NCI-H2196 treated with DMSO at 0.1 percent for 48 hours (cell line): ENCODE measurements at regions not wholly inside any gene's neighbourhood (a gene's known extent, or its start where the extent isn't known, plus 50 kb on each side); places are given as distances from the start of the nearest gene placed in this dataset.

Source experiments
- DNase-seq: peaks from one replicate; lab custom pipeline; 2025; ENCODE audit not compliant: unreplicated experiment; lab: John Stamatoyannopoulos, UW

- DNase-seq = no peak
Measured at GRCh38 chr1:234726359-234726943, 116.5 kb upstream of the IRF2BP2 start.

GRCh38 chr1:234725177-234726132 lies 115.5 kb upstream of the IRF2BP2 start:
- no peak for DNase-seq

- DNase-seq = peak; percentile 80
Measured at GRCh38 chr1:234724516-234725176, 114.7 kb upstream of the IRF2BP2 start.

DNA sequence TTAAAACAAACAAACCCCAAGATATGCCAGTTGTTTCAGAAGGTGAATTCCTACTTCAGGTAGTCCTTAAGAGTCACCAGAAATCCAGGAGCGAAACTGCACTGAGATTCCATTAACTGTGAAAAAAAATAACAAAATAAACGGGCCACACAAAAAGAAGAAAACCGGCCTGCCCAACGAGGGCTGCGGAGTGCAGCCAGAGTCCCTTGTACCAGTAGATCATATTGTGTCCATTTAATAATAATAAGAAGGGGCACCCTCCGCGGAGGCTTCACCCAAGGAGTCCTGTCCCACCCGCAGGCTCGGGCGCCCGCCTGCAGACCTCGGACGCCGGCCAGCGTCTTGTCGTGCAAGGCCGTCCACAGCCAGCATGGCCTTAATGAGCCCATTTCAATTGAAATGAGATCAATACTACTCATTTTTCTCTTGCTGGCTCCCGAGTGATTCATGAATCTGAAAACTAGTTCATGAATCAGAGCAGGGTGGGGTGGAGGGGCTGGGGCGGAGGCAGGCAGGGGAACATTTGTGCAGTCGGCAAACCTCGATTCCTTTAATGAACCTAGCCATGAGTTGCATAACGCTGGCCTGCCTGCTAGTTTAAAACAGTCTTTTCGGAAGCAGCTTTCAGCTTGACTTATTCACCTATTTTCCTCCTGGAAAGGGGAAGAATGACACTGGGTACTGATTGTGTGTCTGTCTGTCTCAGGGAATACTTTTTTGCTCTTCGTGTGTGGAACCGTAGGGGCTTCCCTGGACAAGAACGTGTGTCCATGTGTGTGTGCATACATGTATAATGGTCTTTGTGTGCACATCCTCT lies 113.1 kb upstream of the IRF2BP2 start:
- DNase-seq = no peak

DNA sequence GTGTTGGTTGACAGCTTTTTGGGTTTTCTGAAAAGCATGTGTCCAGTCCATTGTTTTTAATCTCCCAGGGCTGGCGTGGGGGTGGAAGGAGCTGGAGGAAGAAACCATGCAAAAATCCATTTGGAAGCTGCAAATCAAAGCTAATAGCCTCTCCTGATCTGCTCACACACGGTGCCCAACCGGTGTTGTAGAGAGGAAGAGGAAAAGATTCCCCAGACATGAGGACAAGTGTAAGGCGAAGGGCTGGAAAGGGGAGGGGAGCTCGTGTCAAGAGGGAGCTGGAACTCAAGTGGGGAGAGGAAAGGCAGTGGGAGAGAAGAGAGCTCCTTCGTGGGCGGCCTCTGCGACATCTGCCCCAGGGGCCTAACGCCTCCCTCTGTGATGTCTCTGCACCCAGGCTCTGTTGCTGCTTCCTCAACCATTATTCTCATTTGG lies 112.3 kb upstream of the IRF2BP2 start:
- no peak for DNase-seq

GRCh38 chr1:234721476-234722269 lies 111.7 kb upstream of the IRF2BP2 start:
- no peak for DNase-seq

- no peak for DNase-seq
Measured at GRCh38 chr1:234720709-234721441, 110.9 kb upstream of the IRF2BP2 start.

GRCh38 chr1:234719454-234720251 lies 109.7 kb upstream of the IRF2BP2 start:
- DNase-seq = no peak

- no peak for DNase-seq
Measured at GRCh38 chr1:234718496-234719453, 108.8 kb upstream of the IRF2BP2 start.

DNA sequence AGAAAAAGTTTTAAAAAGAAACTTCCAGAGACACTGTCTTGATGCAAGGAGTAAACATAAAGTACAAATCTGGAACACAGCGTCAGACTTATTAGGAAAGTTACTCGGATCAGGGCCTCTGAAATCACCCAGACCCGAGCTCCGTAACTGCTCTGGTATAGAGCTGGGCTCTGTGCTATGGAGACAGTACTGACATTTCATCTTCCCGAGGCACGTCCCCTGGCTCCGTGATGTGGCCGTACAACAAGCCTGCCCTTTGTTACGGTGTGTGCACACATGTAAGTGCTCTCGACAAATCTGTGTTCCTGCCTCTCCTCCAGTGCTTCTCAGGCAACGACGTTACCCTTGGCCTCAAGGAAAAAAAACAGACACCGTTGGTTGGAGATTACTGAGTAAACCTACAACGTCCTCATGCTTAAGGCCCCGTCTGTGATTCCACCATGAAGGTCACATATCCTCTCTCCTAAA lies 107.0 kb upstream of the IRF2BP2 start:
- no peak for DNase-seq

DNA sequence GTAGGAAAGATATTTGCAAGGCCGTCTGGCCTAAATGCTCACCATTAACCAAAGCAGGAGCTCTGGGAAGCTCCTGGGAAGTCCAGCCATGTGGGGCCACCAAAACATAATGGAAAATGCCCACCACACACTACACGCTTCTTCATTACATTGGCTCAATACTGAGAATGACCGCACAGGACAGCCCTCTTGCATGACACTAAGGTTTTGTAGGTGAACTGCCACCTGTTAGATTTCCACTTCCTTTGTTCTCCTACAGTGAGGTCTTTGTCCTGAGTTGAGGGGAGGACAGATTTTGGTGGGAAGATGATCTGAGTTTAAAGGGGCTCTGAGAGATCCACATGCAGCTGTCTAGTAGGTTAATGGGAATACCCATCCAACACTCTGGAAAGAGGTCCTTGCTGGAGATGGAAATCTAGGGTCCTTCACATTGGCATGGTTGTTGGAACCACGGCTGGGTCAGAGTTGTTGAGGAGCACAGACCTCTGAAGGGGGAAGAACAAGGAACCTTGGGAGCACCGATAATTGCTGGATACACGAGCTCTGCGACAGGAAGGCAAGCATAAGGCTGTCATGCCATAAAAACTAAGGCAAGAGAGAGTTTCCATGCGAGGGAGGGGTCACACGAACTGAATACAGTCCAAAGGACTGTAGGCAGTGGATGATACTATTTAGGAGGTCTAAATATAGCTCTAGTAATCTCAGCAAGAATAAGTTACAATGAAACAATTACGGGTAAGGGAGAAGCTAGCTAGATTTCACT lies 105.5 kb upstream of the IRF2BP2 start:
- DNase-seq = no peak

DNA sequence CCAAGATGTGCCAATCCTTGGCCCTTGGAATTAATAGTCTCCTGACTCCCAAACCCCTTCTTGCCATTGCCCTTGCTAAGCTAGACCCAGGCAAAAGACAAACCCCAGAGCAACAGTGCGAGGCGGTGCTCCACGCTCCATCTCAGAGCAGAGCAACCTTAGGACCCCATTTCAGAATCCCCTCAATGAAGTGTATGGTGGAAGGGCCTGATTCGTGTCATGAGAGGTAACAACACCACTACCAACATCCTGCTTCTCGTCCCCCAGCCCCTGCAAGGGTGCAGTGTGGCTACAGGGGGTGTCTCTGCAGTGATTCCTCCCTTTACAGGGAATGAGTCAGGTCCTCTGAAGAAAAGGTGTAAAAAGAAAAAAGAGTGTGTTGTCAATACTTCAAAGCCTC lies 103.9 kb upstream of the IRF2BP2 start:
- DNase-seq = no peak

DNA sequence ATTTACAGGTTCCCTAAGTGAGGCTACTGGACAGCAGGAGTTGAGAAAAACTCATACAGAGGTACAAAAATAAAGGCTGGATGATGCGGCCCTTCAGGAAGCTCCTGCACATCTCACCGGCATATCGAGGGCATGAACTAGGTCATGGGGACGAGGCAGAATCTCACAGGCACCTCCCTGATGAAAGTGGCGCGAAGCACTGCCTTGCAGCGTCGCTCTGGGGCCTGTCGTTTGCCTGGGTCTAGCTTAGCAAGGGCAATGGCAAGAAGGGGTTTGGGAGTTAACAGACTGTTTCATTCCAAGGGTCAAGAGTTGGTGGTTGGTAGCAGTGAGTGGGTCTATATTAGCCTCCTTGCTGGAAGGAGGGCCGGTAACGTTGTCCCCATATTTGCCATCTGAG lies 103.5 kb upstream of the IRF2BP2 start:
- DNase-seq = no peak

DNA sequence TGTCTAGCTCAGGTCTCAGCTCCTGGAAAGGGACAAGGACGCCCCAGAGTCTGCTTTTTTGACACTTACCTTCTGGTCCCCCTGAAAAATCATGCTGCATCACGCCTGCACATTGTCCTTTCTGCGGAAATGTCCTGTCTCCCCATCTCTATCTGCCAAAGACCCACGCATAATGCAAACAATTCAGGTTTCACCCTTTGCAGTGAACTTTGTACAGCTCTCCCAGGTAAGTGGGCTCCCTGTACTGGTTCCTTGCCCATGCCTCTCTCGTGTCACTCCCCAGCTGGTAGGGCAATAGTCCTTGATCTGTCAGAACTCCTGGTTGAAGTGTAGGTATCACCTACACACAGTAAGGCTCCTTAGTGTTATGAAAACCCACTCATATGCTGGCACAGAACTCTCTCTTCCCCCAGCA lies 102.9 kb upstream of the IRF2BP2 start:
- no peak for DNase-seq

DNA sequence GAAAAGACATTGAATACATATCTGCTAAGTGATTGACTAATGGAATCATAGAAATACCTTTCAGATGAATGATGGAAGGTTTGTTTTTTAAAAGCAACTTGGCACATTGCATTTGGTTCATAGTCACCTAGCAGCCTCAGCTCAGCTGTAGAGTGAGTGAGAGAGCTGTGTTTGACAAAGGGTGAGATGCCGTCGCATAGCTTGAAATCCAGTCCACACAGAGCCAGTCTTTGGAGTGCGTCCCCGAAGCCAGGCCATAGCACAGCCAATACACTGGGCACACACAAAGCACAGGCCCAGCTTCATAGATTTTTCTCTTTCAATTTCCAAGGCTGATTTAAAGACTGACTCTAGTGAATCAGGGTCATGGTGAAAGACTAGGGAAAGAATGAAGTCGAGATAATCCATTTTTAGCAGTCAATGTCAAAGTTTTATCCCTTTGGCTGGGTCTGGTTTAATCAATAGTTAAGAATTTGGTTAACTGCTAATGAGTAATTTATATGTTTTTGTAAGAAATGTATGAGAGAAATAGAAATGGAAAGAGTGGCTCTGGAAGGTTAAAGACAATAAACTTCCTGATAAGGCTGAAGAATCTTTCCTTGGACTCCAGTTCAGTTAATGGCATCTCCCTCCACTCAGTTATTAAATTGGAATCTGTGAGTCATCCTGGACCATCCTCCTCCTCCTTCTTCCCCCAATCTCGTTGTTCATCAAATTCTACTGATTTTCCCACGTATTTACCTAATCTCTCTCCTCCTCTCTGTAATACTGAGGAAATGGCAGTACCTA lies 101.2 kb upstream of the IRF2BP2 start:
- no peak for DNase-seq

- no peak for DNase-seq
Measured at GRCh38 chr1:234710381-234710780, 100.4 kb upstream of the IRF2BP2 start.
